Thoracic aorta (tissue), 2 donors: ENCODE measurements at regions not wholly inside any gene's neighbourhood (a gene's known extent, or its start where the extent isn't known, plus 50 kb on each side); places are given as distances from the start of the nearest gene placed in this dataset.
A peak's percentile ranks its signal among the peaks of the same experiment; 100 is the strongest.

Experiments used
- ATAC-seq: fragments of 150-250 bp; one replicate; pipeline ENCODE4 v1.8.0; 2017; ENCODE audit warnings: low read depth; ENCODE audit not compliant: insufficient number of reproducible peaks, low FRiP score
- DNase-seq: peaks from one replicate; pipeline ENCODE4 v3.0.0-alpha.2; 2020; ENCODE audit warnings: low spot score
- H3K27ac ChIP-seq, 2 donors: fragments of 200-600 bp; sonication (generic); 1 replicate in 1 of 2; 2 replicates in 1 of 2; pipeline ENCODE4 v1.5.1; 2016; ENCODE audit warnings: mild to moderate bottlenecking in 2 of 2, moderate library complexity in 2 of 2
- H3K27me3 ChIP-seq: fragments of 200-600 bp; sonication (generic); replicated peaks from 2 replicates; pipeline ENCODE4 v1.6.0; 2016; ENCODE audit warnings: mild to moderate bottlenecking; ENCODE audit not compliant: insufficient read depth
- H3K36me3 ChIP-seq: fragments of 200-600 bp; sonication (generic); one replicate; pipeline ENCODE4 v1.5.1; 2016
- H3K4me1 ChIP-seq, 2 donors: fragments of 200-600 bp; sonication (generic); 1 replicate in 1 of 2; 2 replicates in 1 of 2; pipeline versions ENCODE4 v1.5.1 to v1.6.0; 2016; ENCODE audit warnings: low read depth in 2 of 2, mild to moderate bottlenecking in 1 of 2; ENCODE audit not compliant: control insufficient read depth in 1 of 2
- H3K4me3 ChIP-seq: fragments of 200-600 bp; sonication (generic); 2 replicates; pipeline ENCODE4 v1.5.1; 2016; ENCODE audit warnings: mild to moderate bottlenecking
- H3K9me3 ChIP-seq: fragments of 200-600 bp; sonication (generic); 2 replicates; pipeline ENCODE4 v1.5.1; 2016
- TF ChIP-seq, protein P1 (sequence below): fragments of 200-600 bp; sonication (generic); IDR thresholded peaks from one replicate; pipeline ENCODE4 v1.5.1; 2019; ENCODE audit warnings: antibody characterized with exemption

DNA sequence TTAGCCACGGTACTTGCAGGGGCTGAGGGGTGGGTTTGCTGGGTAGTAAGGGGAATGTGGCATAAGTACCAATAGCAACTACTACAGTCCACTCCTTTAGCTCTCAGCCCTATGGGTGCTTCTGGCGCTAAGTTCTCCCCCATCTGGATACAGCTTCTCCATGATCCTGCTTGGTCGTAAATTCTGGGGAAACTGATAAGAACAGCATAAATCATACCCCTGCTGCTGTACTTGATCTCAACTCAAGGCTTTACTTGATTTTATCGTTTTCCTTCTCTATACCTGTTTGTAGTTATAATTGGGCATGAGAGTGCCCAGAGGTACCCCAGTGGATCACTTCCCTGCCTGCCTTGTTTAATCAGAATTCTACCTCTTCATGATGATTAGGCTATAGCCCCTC is 331.4 kb downstream of the PMP22 start:
- H3K27ac ChIP-seq = no peak overlapping the region
- H3K36me3 ChIP-seq = no peaks in the 10 kb centered on the region
- ATAC-seq = no peak
- H3K27me3 ChIP-seq = no peaks in the 10 kb centered on the region
- TF ChIP-seq, protein P1, sequence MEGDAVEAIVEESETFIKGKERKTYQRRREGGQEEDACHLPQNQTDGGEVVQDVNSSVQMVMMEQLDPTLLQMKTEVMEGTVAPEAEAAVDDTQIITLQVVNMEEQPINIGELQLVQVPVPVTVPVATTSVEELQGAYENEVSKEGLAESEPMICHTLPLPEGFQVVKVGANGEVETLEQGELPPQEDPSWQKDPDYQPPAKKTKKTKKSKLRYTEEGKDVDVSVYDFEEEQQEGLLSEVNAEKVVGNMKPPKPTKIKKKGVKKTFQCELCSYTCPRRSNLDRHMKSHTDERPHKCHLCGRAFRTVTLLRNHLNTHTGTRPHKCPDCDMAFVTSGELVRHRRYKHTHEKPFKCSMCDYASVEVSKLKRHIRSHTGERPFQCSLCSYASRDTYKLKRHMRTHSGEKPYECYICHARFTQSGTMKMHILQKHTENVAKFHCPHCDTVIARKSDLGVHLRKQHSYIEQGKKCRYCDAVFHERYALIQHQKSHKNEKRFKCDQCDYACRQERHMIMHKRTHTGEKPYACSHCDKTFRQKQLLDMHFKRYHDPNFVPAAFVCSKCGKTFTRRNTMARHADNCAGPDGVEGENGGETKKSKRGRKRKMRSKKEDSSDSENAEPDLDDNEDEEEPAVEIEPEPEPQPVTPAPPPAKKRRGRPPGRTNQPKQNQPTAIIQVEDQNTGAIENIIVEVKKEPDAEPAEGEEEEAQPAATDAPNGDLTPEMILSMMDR = no peak
- no peak overlapping the region for H3K4me3 ChIP-seq
- no peak for DNase-seq
- H3K4me1 ChIP-seq = no peaks in the 10 kb centered on the region
- no peaks in the 10 kb centered on the region for H3K9me3 ChIP-seq

DNA sequence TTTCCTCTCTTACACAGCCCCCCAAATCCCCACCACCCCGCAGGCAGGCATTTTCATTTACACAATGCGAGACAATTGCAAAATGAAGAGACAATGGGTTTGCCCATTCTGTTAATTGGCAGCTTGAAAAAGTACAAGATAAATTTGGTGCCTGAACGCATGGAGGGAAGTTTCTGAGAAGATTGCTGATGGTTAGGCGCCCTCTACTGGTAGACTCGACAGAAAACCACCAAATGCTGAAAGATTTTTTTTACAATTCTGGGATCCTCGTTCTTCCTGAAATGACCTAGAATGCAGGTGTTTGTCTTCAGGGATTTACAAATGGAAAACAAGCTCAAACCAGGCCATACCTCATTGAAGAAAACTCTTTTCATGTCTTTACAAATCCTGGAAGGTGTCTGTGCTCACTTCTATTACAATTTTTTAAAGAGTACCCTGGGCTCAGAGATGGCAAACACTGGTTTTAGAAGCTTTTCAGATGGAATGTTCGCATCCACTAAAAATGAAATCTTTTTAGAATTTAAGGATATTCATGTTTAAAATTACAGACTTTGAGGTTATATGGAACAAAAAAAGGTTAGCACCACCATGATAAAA is 338.5 kb downstream of the PMP22 start:
- Histone ChIP-seq H3K9me3 (no peaks in the 10 kb centered on the region), H3K36me3 (no peaks in the 10 kb centered on the region), H3K27me3 (no peaks in the 10 kb centered on the region), H3K4me3 (no peak overlapping the region), H3K27ac (no peak overlapping the region), H3K4me1 (no peaks in the 10 kb centered on the region)
- TF ChIP-seq, protein P1 = peak; percentile 57
- DNase-seq (no peak), ATAC-seq (no peak)

GRCh38 chr17:14926073-14926472 is 339.1 kb downstream of the PMP22 start:
- Histone ChIP-seq H3K27me3 (no peaks in the 10 kb centered on the region), H3K4me1 (no peaks in the 10 kb centered on the region), H3K36me3 (no peaks in the 10 kb centered on the region), H3K27ac (no peak overlapping the region), H3K9me3 (no peaks in the 10 kb centered on the region), H3K4me3 (no peak overlapping the region)
- DNase-seq = no peak
- TF ChIP-seq, protein P1 = no peak
- ATAC-seq = no peak

DNA sequence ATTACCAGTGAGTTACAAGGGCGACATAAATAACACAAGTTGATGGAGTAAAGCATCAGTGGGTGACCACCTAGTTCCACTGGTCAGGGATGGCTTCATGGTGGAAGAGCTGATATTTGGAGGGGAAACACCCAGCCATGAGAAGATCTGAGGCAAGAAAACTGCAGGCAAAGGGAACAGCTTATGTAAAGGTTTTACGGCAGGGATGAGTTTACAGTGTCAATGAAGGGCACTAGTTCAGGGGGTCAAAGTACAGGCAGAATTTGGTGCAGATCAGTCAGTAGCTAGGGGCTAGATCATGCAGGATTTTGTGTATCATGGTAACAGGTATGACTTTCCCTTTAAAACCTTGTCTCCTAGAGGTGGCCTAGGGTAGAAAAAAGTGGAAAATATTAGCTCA is 339.6 kb downstream of the PMP22 start:
- ATAC-seq (no peak), DNase-seq (no peak)
- no peaks in the 10 kb centered on the region for H3K9me3 ChIP-seq
- H3K36me3 ChIP-seq = no peaks in the 10 kb centered on the region
- no peaks in the 10 kb centered on the region for H3K4me1 ChIP-seq
- no peak overlapping the region for H3K4me3 ChIP-seq
- H3K27me3 ChIP-seq = no peaks in the 10 kb centered on the region
- H3K27ac ChIP-seq = no peak overlapping the region
- TF ChIP-seq, protein P1 = no peak

DNA sequence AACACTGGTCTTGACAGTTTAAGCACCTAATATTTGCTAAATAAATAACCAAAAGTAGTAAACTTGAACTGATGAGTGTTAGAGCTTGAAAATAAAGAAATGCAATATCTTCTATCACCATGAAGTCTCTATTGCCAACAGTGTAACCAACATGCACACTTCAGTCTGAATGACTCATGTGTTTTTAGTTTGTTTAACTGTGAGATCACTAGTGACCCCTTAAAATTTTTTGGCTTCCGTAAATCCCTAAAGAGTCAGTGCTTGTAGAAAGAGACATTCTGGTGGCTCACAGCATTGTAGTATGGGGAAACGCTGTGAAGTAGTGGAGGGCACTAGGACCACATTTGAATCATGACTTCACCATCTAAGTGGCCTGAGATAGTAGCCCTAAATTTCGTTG is 341.1 kb downstream of the PMP22 start:
- Histone ChIP-seq H3K27me3 (no peaks in the 10 kb centered on the region), H3K27ac (no peak overlapping the region), H3K4me3 (no peak overlapping the region), H3K36me3 (no peaks in the 10 kb centered on the region), H3K4me1 (no peaks in the 10 kb centered on the region), H3K9me3 (no peaks in the 10 kb centered on the region)
- DNase-seq (no peak), ATAC-seq (no peak)
- TF ChIP-seq, protein P1 = no peak
